ENCODE measurements at regions not wholly inside any gene's neighbourhood (a gene's known extent, or its start where the extent isn't known, plus 50 kb on each side); places are given as distances from the start of the nearest gene placed in this dataset.

DNA sequence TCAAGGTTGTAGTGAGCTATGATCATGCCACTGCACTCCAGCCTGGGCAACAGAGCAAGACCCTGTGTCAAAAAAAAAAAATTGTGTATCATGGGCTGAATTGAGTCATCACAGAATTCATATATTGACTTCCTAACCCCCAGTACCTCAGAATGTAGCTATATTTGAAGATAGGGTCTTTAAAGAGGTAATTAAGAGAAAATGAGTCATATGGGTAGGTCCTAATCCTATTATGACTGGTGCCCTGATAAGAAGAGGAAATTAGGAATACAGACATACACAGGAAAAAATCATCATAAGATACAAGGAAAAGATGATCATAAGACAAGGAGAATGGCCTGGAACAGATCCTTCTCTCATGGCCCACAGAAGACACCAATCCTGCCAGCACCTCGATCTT is 466.4 kb upstream of the ACVR2A start:
- TF ChIP-seq, protein P1, sequence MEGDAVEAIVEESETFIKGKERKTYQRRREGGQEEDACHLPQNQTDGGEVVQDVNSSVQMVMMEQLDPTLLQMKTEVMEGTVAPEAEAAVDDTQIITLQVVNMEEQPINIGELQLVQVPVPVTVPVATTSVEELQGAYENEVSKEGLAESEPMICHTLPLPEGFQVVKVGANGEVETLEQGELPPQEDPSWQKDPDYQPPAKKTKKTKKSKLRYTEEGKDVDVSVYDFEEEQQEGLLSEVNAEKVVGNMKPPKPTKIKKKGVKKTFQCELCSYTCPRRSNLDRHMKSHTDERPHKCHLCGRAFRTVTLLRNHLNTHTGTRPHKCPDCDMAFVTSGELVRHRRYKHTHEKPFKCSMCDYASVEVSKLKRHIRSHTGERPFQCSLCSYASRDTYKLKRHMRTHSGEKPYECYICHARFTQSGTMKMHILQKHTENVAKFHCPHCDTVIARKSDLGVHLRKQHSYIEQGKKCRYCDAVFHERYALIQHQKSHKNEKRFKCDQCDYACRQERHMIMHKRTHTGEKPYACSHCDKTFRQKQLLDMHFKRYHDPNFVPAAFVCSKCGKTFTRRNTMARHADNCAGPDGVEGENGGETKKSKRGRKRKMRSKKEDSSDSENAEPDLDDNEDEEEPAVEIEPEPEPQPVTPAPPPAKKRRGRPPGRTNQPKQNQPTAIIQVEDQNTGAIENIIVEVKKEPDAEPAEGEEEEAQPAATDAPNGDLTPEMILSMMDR (IDR thresholded peaks at IDR 0.05): no peak
- no peak for DNase-seq
- no peak overlapping the region for H3K27ac ChIP-seq
- H3K36me3 ChIP-seq: no peaks in the 10 kb centered on the region
- no peaks in the 10 kb centered on the region for H3K27me3 ChIP-seq
- H3K4me1 ChIP-seq: no peaks in the 10 kb centered on the region
- intact Hi-C loops (cut with DNase I): no loop called here
- H3K4me3 ChIP-seq: no peak overlapping the region
- no peak for ATAC-seq
- no peaks in the 10 kb centered on the region for H3K9me3 ChIP-seq

DNA sequence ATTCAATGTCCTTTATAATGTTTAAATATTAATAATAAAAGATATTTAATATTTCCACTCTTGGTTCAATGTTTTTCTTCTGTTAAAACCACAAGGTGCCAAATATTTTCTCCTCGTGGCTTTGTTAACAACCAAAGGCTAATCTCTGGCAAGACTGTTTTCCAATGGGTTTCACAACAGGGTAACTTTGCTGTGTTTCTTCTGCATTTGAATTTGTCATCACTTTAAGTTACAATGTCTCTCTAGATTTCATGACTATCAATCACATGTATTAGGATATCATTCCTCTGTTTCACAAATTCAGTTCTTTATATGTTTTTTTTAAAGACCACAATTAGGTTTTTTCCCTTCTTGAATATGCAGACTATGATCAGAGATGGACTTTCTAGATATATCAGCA is 469.8 kb upstream of the ACVR2A start:
- H3K36me3 ChIP-seq: no peaks in the 10 kb centered on the region
- H3K9me3 ChIP-seq: no peaks in the 10 kb centered on the region
- no peak overlapping the region for H3K27ac ChIP-seq
- H3K4me3 ChIP-seq: no peak overlapping the region
- no peaks in the 10 kb centered on the region for H3K27me3 ChIP-seq
- TF ChIP-seq, protein P1 (IDR thresholded peaks at IDR 0.05): no peak
- intact Hi-C loops (cut with DNase I): no loop called here
- ATAC-seq (no peak), DNase-seq (no peak)
- H3K4me1 ChIP-seq: no peaks in the 10 kb centered on the region

DNA sequence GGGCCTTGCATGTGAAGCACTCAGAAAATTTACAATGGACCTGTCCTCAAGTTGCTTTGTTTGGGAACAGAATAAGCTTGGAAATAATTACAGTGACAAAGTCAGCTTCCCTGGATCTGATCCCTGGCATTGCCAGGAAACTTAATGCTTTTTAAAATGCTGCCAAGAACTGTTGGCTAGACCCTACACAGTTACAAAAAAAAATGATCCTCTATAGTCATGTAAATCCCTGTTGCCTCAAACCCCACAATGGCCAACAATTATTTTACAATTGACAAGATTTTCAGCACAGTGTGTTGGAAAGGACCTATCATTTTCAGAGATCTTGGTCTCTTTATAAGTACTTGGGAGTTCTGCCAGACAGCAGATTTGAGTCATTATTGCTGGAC is 470.4 kb upstream of the ACVR2A start:
- H3K27me3 ChIP-seq: no peaks in the 10 kb centered on the region
- no peaks in the 10 kb centered on the region for H3K36me3 ChIP-seq
- no peaks in the 10 kb centered on the region for H3K9me3 ChIP-seq
- intact Hi-C loops (cut with DNase I): no loop called here
- TF ChIP-seq, protein P1 (IDR thresholded peaks at IDR 0.05): no peak
- H3K4me3 ChIP-seq: no peak overlapping the region
- no peak overlapping the region for H3K27ac ChIP-seq
- H3K4me1 ChIP-seq: no peaks in the 10 kb centered on the region
- ATAC-seq: no peak
- DNase-seq: no peak

DNA sequence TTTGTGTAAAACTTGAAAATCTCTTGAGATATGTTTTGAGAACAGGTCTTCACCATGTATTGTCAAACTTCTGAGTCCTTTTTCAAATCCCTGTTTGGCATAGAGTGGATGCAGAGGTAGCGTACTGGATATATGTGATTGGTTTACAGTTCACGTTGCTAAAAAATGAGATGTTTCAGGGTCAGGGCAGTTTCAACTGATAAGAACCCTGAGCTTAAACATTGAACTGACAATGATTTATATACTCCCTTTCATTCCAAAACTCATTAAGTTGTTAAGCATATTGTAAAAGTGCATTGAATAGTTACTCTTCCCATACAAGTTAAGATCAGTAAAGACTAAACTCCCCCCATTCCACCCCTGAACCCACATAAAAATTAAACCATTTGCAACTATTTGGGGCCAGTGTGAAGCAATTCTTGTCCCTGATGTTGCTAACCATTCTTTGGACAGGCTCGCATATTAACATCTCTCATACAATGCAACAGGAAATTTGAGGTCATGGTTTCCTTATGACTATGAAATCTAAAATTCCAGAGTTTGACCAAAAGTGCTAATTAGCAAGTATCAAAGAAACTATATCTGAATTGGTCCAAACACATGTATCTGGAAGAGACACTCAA is 470.9 kb upstream of the ACVR2A start:
- Histone ChIP-seq H3K4me3 (no peak overlapping the region), H3K27ac (no peak overlapping the region), H3K27me3 (no peaks in the 10 kb centered on the region), H3K36me3 (no peaks in the 10 kb centered on the region), H3K4me1 (no peaks in the 10 kb centered on the region), H3K9me3 (no peaks in the 10 kb centered on the region)
- TF ChIP-seq, protein P1 (IDR thresholded peaks at IDR 0.05): no peak
- no peak for DNase-seq
- intact Hi-C loops (cut with DNase I): no loop called here
- no peak for ATAC-seq

DNA sequence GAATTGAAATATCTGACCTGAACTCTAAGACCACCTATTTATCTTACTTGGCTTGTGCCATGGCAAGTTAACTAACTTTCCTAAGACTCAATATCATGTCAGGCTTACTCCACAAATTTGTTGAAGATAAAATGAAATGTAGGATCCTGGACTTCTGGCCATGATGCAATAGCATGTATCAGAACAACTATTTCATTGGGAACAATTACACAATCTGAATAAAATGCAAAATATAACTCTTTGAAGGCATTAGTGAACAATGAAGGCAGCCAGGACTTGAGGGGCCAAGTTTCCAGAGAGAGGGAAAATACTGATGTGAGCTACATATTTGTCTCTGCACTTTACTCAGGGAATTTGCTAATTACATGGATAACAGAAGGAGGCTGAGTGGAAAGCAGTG is 476.5 kb upstream of the ACVR2A start:
- ATAC-seq: no peak
- Histone ChIP-seq H3K27me3 (no peaks in the 10 kb centered on the region), H3K9me3 (no peaks in the 10 kb centered on the region), H3K4me1 (no peaks in the 10 kb centered on the region), H3K4me3 (no peak overlapping the region), H3K36me3 (no peaks in the 10 kb centered on the region), H3K27ac (no peak overlapping the region)
- TF ChIP-seq, protein P1 (IDR thresholded peaks at IDR 0.05): no peak
- intact Hi-C loops (cut with DNase I): no loop called here
- DNase-seq: no peak

DNA sequence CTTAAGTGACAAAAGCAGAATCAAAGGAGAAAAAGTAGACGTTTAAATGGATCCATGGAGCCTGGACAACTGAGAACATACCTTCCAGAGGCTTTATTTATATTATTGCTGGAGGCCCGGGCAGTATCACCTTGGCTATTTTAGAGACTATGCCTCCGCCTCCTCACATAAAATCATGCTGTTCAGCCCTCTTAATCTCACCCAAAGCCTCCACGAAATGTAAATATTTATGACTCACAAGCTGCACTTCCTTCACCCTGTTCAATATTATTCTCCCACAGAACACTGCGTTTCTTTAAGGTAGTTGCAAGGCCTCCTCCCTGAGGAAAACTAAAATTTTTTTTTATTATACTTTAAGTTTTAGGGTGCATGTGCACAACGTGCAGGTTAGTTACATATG is 478.6 kb upstream of the ACVR2A start:
- TF ChIP-seq, protein P1 (IDR thresholded peaks at IDR 0.05): no peak
- ATAC-seq (no peak), DNase-seq (no peak)
- H3K27ac ChIP-seq: no peak overlapping the region
- intact Hi-C loops (cut with DNase I): no loop called here
- no peak overlapping the region for H3K4me3 ChIP-seq
- no peaks in the 10 kb centered on the region for H3K27me3 ChIP-seq
- no peaks in the 10 kb centered on the region for H3K36me3 ChIP-seq
- H3K4me1 ChIP-seq: no peaks in the 10 kb centered on the region
- no peaks in the 10 kb centered on the region for H3K9me3 ChIP-seq
